Testis (tissue), 2 donors: ENCODE measurements at regions not wholly inside any gene's neighbourhood (a gene's known extent, or its start where the extent isn't known, plus 50 kb on each side); places are given as distances from the start of the nearest gene placed in this dataset.

Experiments
- POLR2A ChIP-seq: fragments of 450-650 bp; IDR thresholded peaks from one replicate; pipeline ENCODE4 v1.6.1; 2017; ENCODE audit warnings: antibody characterized with exemption, mild to moderate bottlenecking, moderate library complexity
- TF ChIP-seq, protein P1 (sequence below), 3 experiments: fragments of 450-650 bp in 2 of 3; fragments of 200-600 bp in 1 of 3; sonication (generic) in 1 of 3; IDR thresholded peaks; one replicate each; pipeline ENCODE4 v1.5.1; 2016 to 2019; ENCODE audit warnings: antibody characterized with exemption in 3 of 3, mild to moderate bottlenecking in 2 of 3, moderate library complexity in 1 of 3

DNA sequence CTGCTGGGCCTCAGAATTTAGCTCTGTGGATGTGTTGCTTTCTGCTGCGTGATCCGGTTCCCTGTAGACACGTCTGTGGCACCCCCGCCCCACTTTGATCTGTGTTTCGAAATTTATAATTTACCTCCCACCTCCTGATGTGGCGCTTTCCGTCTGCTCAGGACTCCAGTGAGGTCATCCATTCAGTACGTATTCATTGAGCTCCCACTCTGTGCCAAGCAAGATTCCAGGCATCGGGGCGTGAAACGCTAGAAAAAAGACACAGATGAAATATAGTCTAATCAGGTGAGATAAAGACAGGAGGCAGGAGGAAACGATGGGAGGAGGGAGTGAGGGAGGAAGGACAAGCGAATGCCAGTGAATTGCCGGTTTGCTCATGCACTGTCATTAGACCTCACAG is 431.9 kb upstream of the SULF2 start:
- TF ChIP-seq, protein P1, sequence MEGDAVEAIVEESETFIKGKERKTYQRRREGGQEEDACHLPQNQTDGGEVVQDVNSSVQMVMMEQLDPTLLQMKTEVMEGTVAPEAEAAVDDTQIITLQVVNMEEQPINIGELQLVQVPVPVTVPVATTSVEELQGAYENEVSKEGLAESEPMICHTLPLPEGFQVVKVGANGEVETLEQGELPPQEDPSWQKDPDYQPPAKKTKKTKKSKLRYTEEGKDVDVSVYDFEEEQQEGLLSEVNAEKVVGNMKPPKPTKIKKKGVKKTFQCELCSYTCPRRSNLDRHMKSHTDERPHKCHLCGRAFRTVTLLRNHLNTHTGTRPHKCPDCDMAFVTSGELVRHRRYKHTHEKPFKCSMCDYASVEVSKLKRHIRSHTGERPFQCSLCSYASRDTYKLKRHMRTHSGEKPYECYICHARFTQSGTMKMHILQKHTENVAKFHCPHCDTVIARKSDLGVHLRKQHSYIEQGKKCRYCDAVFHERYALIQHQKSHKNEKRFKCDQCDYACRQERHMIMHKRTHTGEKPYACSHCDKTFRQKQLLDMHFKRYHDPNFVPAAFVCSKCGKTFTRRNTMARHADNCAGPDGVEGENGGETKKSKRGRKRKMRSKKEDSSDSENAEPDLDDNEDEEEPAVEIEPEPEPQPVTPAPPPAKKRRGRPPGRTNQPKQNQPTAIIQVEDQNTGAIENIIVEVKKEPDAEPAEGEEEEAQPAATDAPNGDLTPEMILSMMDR (IDR thresholded peaks at IDR 0.05), result no peak
- TF ChIP-seq POLR2A, result no peak
